Transverse colon (tissue), 4 donors: ENCODE measurements at regions not wholly inside any gene's neighbourhood (a gene's known extent, or its start where the extent isn't known, plus 50 kb on each side); places are given as distances from the start of the nearest gene placed in this dataset.

ENCODE experiments used
- EP300 ChIP-seq: sonication (generic); formaldehyde crosslinking; IDR thresholded peaks from one replicate; pipeline ENCODE4 v1.6.1; 2017; ENCODE audit warnings: antibody characterized with exemption, low read depth
- POLR2A ChIP-seq: fragments of 450-650 bp; IDR thresholded peaks from one replicate; pipeline ENCODE4 v1.6.1; 2016; ENCODE audit warnings: antibody characterized with exemption, mild to moderate bottlenecking, moderate library complexity
- POLR2AphosphoS5 ChIP-seq, 3 donors: sonication (generic); formaldehyde crosslinking; IDR thresholded peaks; one replicate each; pipeline ENCODE4 v1.6.1; 2016; ENCODE audit warnings: antibody characterized with exemption in 3 of 3
- TF ChIP-seq, protein P1 (sequence below), 5 experiments: fragments of 200-600 bp in 3 of 5; fragments of 450-650 bp in 2 of 5; sonication (generic) in 3 of 5; IDR thresholded peaks; 1 replicate in 2 of 5; 2 replicates in 3 of 5; pipeline ENCODE4 v1.5.1; 2016 to 2017; ENCODE audit warnings: antibody characterized with exemption in 5 of 5, inconsistent platforms in 3 of 5, mild to moderate bottlenecking in 2 of 5, moderate library complexity in 1 of 5

DNA sequence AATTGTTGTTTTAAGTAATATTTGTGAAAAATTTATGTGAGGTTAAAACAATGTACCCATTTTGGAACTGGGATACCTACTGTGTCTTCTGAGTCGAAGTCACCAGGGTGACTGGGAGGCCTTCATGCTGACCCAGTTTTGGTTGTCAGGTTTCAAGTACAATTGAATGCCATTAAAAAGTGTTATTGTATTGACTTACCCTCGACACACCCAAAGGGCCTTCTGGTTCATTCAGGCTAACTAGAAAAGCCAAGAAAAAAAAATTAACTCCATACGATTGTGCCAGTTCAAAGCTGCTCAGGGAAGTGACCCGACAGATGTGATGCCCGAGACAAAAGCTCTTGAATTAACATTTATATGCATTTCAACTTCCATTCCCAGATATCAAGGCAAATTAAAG lies 190.0 kb downstream of the ST6GAL2 start:
- TF ChIP-seq, protein P1, sequence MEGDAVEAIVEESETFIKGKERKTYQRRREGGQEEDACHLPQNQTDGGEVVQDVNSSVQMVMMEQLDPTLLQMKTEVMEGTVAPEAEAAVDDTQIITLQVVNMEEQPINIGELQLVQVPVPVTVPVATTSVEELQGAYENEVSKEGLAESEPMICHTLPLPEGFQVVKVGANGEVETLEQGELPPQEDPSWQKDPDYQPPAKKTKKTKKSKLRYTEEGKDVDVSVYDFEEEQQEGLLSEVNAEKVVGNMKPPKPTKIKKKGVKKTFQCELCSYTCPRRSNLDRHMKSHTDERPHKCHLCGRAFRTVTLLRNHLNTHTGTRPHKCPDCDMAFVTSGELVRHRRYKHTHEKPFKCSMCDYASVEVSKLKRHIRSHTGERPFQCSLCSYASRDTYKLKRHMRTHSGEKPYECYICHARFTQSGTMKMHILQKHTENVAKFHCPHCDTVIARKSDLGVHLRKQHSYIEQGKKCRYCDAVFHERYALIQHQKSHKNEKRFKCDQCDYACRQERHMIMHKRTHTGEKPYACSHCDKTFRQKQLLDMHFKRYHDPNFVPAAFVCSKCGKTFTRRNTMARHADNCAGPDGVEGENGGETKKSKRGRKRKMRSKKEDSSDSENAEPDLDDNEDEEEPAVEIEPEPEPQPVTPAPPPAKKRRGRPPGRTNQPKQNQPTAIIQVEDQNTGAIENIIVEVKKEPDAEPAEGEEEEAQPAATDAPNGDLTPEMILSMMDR (IDR thresholded peaks at IDR 0.05) = no peak
- TF ChIP-seq POLR2A = no peak
- TF ChIP-seq EP300 = no peak
- no peak for TF ChIP-seq POLR2AphosphoS5 (IDR thresholded peaks at IDR 0.05)
